RWPE1 (cell line): ENCODE measurements at regions not wholly inside any gene's neighbourhood (a gene's known extent, or its start where the extent isn't known, plus 50 kb on each side); places are given as distances from the start of the nearest gene placed in this dataset.

ENCODE experiments used
- CTCF ChIA-PET: fragments of 350-600 bp; sonication (Branson Sonifier 250); formaldehyde crosslinking; extraction: SDS; loops from one replicate; lab custom pipeline; 2021; lab: Yijun Ruan, JAX
- POLR2A ChIA-PET: fragments of 400-600 bp; formaldehyde crosslinking; extraction: SDS; loops from one replicate; lab custom pipeline; 2020; ENCODE audit warnings: antibody characterized with exemption; ENCODE audit not compliant: low non-redundant PET; lab: Yijun Ruan, JAX
- DNase-seq: peaks from one replicate; pipeline ENCODE4 v3.0.0; 2012; ENCODE audit warnings: low spot score
- H3K27ac ChIP-seq: fragments of 450-650 bp; 2 replicates; pipeline ENCODE4 v1.5.1; 2017
- CTCF ChIP-seq: fragments of 450-650 bp; conservative IDR thresholded peaks from 2 replicates; pipeline ENCODE4 v1.5.1; 2017; ENCODE audit warnings: low read depth, mild to moderate bottlenecking

- POLR2A ChIA-PET: no interaction called here
- peak; percentile 32 for DNase-seq
- no peak overlapping the region for H3K27ac ChIP-seq
- CTCF ChIA-PET: interaction anchor here (0.5 to 1.7 kb wide), 2 partner anchors 14 to 208 kb away, joined by 5 to 7 read pairs; no protein-coding TSS in a partner anchor
- TF ChIP-seq CTCF: no peak
Measured at GRCh38 chr14:104345621-104346462, 207.5 kb downstream of the KIF26A start.

- ChIA-PET POLR2A (no interaction called here), CTCF (interaction anchor here (1.7 kb wide), 1 partner anchor 209 kb away, joined by 7 read pairs; no protein-coding TSS in a partner anchor)
- no peak overlapping the region for H3K27ac ChIP-seq
- no peak for TF ChIP-seq CTCF
- no peak for DNase-seq
Measured at GRCh38 chr14:104346608-104347007, 208.2 kb downstream of the KIF26A start.

- POLR2A ChIA-PET: no interaction called here
- no peak for TF ChIP-seq CTCF
- CTCF ChIA-PET: no interaction called here
- no peak overlapping the region for H3K27ac ChIP-seq
- no peak for DNase-seq
Measured at GRCh38 chr14:104348741-104349140, 210.4 kb downstream of the KIF26A start.

- POLR2A ChIA-PET: no interaction called here
- no peak for DNase-seq
- TF ChIP-seq CTCF: no peak
- CTCF ChIA-PET: interaction anchor here (0.7 kb wide), 1 partner anchor 260 kb away, joined by 4 read pairs; no protein-coding TSS in a partner anchor
- H3K27ac ChIP-seq: no peak overlapping the region
Measured at GRCh38 chr14:104349950-104350349, 211.6 kb downstream of the KIF26A start.

- ChIA-PET POLR2A (no interaction called here), CTCF (interaction anchor here (0.7 kb wide), 1 partner anchor 261 kb away, joined by 4 read pairs; no protein-coding TSS in a partner anchor)
- no peak overlapping the region for H3K27ac ChIP-seq
- TF ChIP-seq CTCF: no peak
- no peak for DNase-seq
Measured at GRCh38 chr14:104350463-104351185, 212.2 kb downstream of the KIF26A start.

- ChIA-PET CTCF (no interaction called here), POLR2A (no interaction called here)
- no peak for DNase-seq
- no peak for TF ChIP-seq CTCF
- no peak overlapping the region for H3K27ac ChIP-seq
Measured at GRCh38 chr14:104351849-104352492, 213.6 kb downstream of the KIF26A start.
